NB4 (cell line): ENCODE measurements at regions not wholly inside any gene's neighbourhood (a gene's known extent, or its start where the extent isn't known, plus 50 kb on each side); places are given as distances from the start of the nearest gene placed in this dataset.

Experiments used
- DNase-seq: peaks from one replicate; pipeline ENCODE4 v3.0.0; 2010; ENCODE audit warnings: low read depth
- H3K4me3 ChIP-seq: one replicate; pipeline ENCODE4 v1.5.1; 2011; ENCODE audit warnings: mild to moderate bottlenecking, low read depth, low read length, moderate library complexity
- MYC ChIP-seq: IDR thresholded peaks from 2 replicates; pipeline ENCODE4 v1.6.1; 2011; ENCODE audit warnings: low read depth, low read length
- POLR2A ChIP-seq: IDR thresholded peaks from 2 replicates; pipeline ENCODE4 v1.6.1; 2011; ENCODE audit warnings: mild to moderate bottlenecking; ENCODE audit not compliant: insufficient read length; ENCODE audit errors: extremely low read depth
- TF ChIP-seq, protein P1 (sequence below): IDR thresholded peaks from one replicate; pipeline ENCODE4 v1.5.1; 2012; ENCODE audit warnings: low read depth, low read length
- TF ChIP-seq, protein P2 (sequence below): IDR thresholded peaks from 2 replicates; pipeline ENCODE4 v1.6.1; 2011; ENCODE audit warnings: low read depth, low read length

DNA sequence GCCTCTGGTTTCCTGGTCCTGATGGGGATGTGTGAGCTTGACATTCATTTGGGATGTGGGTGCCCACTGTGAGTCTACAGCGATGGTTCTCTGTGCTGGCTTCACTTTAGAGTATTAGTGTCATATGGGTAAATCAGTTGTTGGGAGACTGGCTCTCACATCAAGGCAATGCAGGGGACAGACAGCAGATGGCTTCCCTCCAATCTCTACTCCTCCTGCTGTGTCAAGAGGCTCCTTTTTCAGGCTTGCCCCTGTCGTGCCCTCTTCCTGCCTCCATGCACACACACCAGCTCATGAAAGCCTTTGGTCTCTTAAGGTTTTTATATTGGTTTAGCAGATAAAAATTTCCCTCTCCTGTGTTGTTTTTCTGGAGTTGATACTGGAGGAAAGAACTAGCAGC is 315.6 kb downstream of the RDH14 start:
- no peak for DNase-seq
- H3K4me3 ChIP-seq = no peak overlapping the region
- TF ChIP-seq, protein P1, sequence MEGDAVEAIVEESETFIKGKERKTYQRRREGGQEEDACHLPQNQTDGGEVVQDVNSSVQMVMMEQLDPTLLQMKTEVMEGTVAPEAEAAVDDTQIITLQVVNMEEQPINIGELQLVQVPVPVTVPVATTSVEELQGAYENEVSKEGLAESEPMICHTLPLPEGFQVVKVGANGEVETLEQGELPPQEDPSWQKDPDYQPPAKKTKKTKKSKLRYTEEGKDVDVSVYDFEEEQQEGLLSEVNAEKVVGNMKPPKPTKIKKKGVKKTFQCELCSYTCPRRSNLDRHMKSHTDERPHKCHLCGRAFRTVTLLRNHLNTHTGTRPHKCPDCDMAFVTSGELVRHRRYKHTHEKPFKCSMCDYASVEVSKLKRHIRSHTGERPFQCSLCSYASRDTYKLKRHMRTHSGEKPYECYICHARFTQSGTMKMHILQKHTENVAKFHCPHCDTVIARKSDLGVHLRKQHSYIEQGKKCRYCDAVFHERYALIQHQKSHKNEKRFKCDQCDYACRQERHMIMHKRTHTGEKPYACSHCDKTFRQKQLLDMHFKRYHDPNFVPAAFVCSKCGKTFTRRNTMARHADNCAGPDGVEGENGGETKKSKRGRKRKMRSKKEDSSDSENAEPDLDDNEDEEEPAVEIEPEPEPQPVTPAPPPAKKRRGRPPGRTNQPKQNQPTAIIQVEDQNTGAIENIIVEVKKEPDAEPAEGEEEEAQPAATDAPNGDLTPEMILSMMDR = no peak
- no peak for TF ChIP-seq POLR2A
- TF ChIP-seq MYC = no peak
- TF ChIP-seq, protein P2, sequence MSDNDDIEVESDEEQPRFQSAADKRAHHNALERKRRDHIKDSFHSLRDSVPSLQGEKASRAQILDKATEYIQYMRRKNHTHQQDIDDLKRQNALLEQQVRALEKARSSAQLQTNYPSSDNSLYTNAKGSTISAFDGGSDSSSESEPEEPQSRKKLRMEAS = no peak

DNA sequence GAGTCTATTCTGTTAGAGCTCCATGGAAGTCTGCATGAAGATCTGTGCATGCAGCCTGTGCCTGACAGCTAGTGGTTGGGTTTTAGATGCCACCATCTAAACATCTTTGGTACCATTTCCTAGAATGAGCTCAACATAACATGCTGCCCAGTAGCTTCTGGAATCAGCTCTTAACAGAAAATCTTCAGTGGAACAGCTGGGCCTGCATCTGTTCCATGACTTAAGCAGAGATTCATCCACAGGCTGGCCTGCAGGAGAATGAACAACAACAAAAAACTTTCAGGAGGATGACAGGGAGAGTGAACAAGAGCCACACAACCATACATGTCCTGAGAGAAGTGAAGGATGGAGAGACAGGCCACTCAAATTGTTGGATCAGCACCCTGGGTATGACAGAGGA is 316.6 kb downstream of the RDH14 start:
- no peak for DNase-seq
- H3K4me3 ChIP-seq = no peak overlapping the region
- TF ChIP-seq MYC (no peak), POLR2A (no peak)

DNA sequence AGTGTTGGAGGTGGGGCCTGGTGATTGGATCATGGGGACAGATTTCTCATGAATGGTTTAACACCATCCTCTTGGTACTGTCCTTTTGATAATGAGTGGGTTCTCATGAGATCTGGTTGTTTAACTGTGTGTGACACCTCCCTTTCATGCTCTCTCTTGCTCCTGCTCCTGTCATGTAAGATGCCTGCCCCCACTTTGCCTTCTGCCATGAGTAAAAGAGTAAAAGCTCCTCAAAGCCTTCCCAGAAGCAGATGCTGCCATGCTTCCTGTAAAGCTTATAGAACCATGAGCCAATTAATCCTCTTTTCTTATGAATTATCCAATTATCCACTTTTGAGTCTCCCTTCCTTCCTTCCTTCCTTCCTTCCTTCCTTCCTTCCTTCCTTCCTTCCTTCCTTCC is 317.7 kb downstream of the RDH14 start:
- DNase-seq = no peak
- no peak overlapping the region for H3K4me3 ChIP-seq
- TF ChIP-seq, protein P1 = no peak
- no peak for TF ChIP-seq MYC
- TF ChIP-seq, protein P2 = no peak
- TF ChIP-seq POLR2A = no peak

DNA sequence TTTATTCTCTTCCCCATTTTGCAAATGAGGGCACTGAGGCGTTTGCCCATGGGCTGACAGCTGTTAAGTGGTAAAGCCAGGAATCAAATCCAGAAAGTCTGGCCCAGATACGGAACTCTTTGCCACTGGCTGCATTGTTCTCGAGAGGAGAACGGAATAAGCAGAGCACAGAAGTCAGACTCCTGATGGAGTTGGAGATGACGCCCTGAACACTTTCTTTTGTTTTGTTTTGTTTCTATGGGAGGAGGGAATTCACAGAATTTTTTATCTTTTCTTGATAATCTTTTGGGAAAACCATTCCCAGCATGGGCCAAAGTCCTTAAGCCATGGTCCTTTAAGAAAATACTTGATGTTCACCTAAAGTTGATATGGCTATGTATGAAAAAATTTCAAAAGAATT is 322.2 kb downstream of the RDH14 start:
- DNase-seq = no peak
- no peak for TF ChIP-seq MYC
- TF ChIP-seq, protein P2 = no peak
- TF ChIP-seq POLR2A = no peak
- TF ChIP-seq, protein P1 = no peak
- H3K4me3 ChIP-seq = no peak overlapping the region

DNA sequence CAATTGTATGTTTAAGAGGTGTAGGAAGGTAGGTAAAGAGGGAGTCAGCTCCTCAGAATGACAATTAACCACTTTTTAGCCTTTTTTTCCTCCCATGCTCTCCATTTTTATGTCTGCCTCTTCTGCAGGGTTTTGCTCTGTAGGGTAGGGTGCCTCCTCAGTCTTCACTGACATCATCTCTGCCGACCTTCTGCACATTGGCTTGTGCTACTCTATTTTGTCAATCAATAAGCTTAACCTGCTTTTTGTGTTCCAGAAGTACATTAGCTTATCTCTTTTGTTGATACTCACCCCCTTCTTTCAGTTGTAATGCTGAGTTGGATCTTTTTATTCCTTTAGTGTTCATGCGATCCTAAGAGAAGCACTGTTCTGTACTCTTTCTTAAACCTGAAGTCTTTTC is 323.2 kb downstream of the RDH14 start:
- H3K4me3 ChIP-seq = no peak overlapping the region
- DNase-seq = no peak
- TF ChIP-seq, protein P1 = no peak
- TF ChIP-seq, protein P2 = no peak
- TF ChIP-seq POLR2A = no peak
- no peak for TF ChIP-seq MYC

DNA sequence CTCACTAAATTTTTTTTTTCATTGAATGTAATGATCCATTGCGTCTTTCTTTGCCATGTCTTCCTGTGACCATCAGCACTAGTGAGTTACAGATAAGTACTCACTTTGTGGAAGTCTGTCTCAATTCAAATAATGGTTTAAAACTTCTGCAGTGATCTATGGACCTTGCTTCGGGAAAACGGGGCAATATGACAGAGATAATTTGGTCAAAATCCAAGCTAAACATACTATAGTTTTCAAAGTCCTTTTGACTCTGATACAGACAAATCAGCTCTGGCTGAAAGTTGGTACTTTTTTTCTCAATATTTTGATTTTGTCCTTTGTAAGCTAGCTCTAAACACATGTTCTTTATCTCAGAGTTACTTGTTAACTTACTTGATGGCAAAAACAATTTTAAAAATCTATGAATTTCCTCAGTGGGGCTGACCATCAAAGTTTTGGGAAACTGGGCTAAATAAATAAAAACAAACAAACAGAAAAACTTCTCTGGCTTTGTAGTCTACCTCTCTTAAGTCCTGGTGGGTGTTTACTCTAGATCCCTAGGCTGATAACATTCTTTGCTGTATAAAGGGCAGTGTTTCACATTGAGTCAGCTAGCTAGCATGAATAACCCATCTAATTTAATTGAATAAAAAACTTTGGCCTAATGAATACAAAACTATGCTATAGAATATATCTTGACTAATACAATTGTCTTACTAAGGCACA is 327.6 kb downstream of the RDH14 start:
- TF ChIP-seq POLR2A (no peak), MYC (no peak)
- TF ChIP-seq, protein P2 = no peak
- TF ChIP-seq, protein P1 = no peak
- no peak overlapping the region for H3K4me3 ChIP-seq
- no peak for DNase-seq
